IPS-18a (cell line): ENCODE measurements at regions not wholly inside any gene's neighbourhood (a gene's known extent, or its start where the extent isn't known, plus 50 kb on each side); places are given as distances from the start of the nearest gene placed in this dataset.

Experiments
- H3K27ac ChIP-seq: one replicate; pipeline ENCODE4 v1.5.1; 2013; ENCODE audit warnings: low read length
- H3K27me3 ChIP-seq: one replicate; pipeline ENCODE4 v1.6.1; 2013; ENCODE audit warnings: mild to moderate bottlenecking, low read length; ENCODE audit not compliant: control insufficient read depth, insufficient read depth
- H3K36me3 ChIP-seq: one replicate; pipeline ENCODE4 v1.6.1; 2013; ENCODE audit warnings: low read depth, low read length; ENCODE audit not compliant: control insufficient read depth
- H3K4me1 ChIP-seq: one replicate; pipeline ENCODE4 v1.6.1; 2013; ENCODE audit warnings: low read depth, low read length; ENCODE audit not compliant: control insufficient read depth
- H3K4me3 ChIP-seq: one replicate; pipeline ENCODE4 v1.5.1; 2013; ENCODE audit warnings: low read length
- H3K9ac ChIP-seq: one replicate; pipeline ENCODE4 v1.6.1; 2013; ENCODE audit warnings: mild to moderate bottlenecking, low read length, moderate library complexity
- H3K9me3 ChIP-seq: one replicate; pipeline ENCODE4 v1.6.1; 2013; ENCODE audit warnings: low read depth, low read length; ENCODE audit not compliant: control insufficient read depth

DNA sequence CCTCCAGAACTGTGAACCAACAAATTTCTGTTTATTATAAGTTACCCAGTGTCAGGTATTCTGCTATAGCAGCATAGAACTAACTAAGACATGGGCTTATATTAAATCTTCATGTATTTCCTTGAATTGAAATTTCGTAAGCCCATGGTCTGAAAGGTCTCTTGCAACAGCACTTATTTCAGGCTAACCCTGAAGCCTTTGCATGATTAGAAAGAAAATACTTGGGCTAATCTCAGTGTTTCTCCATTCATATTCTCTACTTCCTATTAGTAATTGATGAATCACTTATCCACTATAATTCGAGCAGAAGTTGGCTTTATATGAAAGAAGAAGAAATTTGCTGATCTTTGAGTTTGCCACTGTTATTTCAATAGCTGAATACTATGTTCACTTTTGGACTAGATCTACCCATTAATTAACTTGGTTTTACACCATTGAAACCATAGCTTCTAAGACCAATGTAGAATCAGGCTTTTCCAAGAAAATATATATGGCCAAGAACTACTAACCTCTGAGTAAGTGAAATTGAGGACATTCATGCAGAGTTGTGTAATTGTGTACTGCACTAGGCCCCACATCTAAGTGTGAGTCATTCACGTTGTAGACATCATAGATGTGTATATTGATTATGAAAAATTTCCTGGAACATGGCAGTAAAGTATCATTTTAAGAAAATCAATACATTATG, 731.6 kb downstream of the SOCS6 start:
- peaks cover 40% of the 10 kb centered on the region for H3K9me3 ChIP-seq
- H3K27ac ChIP-seq, result no peak overlapping the region
- H3K4me3 ChIP-seq, result no peak overlapping the region
- H3K27me3 ChIP-seq, result no peaks in the 10 kb centered on the region
- H3K9ac ChIP-seq, result no peak overlapping the region
- H3K36me3 ChIP-seq, result no peaks in the 10 kb centered on the region
- H3K4me1 ChIP-seq, result no peaks in the 10 kb centered on the region

DNA sequence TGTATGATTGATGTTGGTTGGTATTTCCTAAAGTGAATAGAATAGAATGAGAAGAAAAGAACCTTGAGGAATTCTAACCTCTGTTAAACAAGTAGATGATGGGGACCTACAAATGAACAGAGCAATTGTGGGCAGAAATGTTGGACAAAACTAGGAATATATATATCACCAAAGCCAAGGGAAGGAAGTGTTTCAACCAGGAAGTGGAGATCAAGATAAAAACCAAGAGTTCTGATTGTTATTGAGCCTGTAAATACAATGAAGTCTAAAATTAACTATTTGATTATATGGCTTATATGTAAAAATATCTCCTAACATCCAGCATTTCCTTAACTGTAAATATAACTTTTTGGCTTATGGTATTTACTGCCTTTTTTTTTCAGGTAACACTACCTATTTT, 730.0 kb downstream of the SOCS6 start:
- Histone ChIP-seq H3K9me3 (peaks cover 38% of the 10 kb centered on the region), H3K36me3 (no peaks in the 10 kb centered on the region), H3K9ac (no peak overlapping the region), H3K27me3 (no peaks in the 10 kb centered on the region), H3K27ac (no peak overlapping the region), H3K4me1 (no peaks in the 10 kb centered on the region), H3K4me3 (no peak overlapping the region)

DNA sequence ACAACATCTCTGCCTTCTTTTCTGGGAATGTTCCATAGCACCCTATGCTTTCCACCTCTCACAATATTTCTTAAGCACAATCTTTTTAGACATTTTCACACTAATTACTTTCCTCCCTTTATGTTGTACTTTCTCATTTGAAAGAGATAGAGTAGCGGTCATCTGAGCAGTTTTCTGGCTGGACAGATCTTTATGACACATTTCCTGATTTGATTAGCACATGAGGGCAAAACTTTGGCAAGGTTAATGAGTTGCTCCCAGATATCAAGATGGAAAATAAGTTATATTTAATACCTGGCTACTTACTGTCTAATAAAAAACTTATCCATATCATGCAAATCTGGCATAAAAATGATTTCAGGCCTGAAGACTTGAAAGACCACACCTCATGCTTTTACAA, 723.9 kb downstream of the SOCS6 start:
- no peaks in the 10 kb centered on the region for H3K27me3 ChIP-seq
- no peak overlapping the region for H3K9ac ChIP-seq
- H3K4me3 ChIP-seq, result no peak overlapping the region
- peaks cover 41% of the 10 kb centered on the region for H3K9me3 ChIP-seq
- no peaks in the 10 kb centered on the region for H3K4me1 ChIP-seq
- H3K36me3 ChIP-seq, result no peaks in the 10 kb centered on the region
- no peak overlapping the region for H3K27ac ChIP-seq

- Histone ChIP-seq H3K9ac (no peak overlapping the region), H3K4me3 (no peak overlapping the region), H3K27ac (no peak overlapping the region), H3K9me3 (peaks cover 36% of the 10 kb centered on the region), H3K27me3 (no peaks in the 10 kb centered on the region), H3K36me3 (no peaks in the 10 kb centered on the region), H3K4me1 (no peaks in the 10 kb centered on the region)
These were observed 722.5 kb downstream of the SOCS6 start for GRCh38 chr18:71011389-71011788.

GRCh38 chr18:71008257-71008656, 719.4 kb downstream of the SOCS6 start:
- peaks cover 33% of the 10 kb centered on the region for H3K9me3 ChIP-seq
- no peaks in the 10 kb centered on the region for H3K4me1 ChIP-seq
- no peak overlapping the region for H3K9ac ChIP-seq
- no peak overlapping the region for H3K27ac ChIP-seq
- no peaks in the 10 kb centered on the region for H3K27me3 ChIP-seq
- no peaks in the 10 kb centered on the region for H3K36me3 ChIP-seq
- H3K4me3 ChIP-seq, result no peak overlapping the region

- Histone ChIP-seq H3K27me3 (no peaks in the 10 kb centered on the region), H3K9ac (no peak overlapping the region), H3K36me3 (no peaks in the 10 kb centered on the region), H3K4me1 (no peaks in the 10 kb centered on the region), H3K27ac (no peak overlapping the region), H3K9me3 (peaks cover 18% of the 10 kb centered on the region), H3K4me3 (no peak overlapping the region)
These were observed 712.8 kb downstream of the SOCS6 start for GRCh38 chr18:71001597-71001996.

- H3K9me3 ChIP-seq, result peaks cover 26% of the 10 kb centered on the region
- no peak overlapping the region for H3K9ac ChIP-seq
- H3K4me3 ChIP-seq, result no peak overlapping the region
- no peaks in the 10 kb centered on the region for H3K4me1 ChIP-seq
- no peaks in the 10 kb centered on the region for H3K36me3 ChIP-seq
- no peaks in the 10 kb centered on the region for H3K27me3 ChIP-seq
- H3K27ac ChIP-seq, result no peak overlapping the region
These were observed 709.6 kb downstream of the SOCS6 start for GRCh38 chr18:70998490-70998889.

DNA sequence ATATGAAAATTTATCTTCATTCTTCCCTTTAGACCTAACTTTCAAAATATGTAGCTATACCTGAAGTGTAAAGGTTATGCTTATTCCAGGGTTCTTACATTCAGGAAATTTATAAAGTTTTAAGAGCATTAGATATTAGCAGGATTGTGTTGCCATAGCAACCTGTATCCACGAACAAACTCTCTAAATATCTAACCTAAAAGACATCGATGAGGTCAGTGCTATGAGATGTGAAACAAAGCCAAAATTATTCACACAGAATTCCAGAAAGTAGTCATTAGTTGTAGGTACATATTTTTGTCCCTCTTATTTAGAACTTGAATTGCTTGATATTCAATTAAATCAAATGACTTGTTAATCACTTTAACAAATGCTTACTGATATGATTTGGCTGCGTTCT, 705.3 kb downstream of the SOCS6 start:
- no peak overlapping the region for H3K27ac ChIP-seq
- no peaks in the 10 kb centered on the region for H3K27me3 ChIP-seq
- no peaks in the 10 kb centered on the region for H3K36me3 ChIP-seq
- H3K9me3 ChIP-seq, result peaks cover 16% of the 10 kb centered on the region
- H3K4me3 ChIP-seq, result no peak overlapping the region
- no peak overlapping the region for H3K9ac ChIP-seq
- no peaks in the 10 kb centered on the region for H3K4me1 ChIP-seq

GRCh38 chr18:70991577-70991976, 702.7 kb downstream of the SOCS6 start:
- no peak overlapping the region for H3K4me3 ChIP-seq

GRCh38 chr18:70985948-70986347, 697.1 kb downstream of the SOCS6 start:
- no peaks in the 10 kb centered on the region for H3K36me3 ChIP-seq
- no peak overlapping the region for H3K9ac ChIP-seq
- H3K27me3 ChIP-seq, result no peaks in the 10 kb centered on the region
- no peak overlapping the region for H3K27ac ChIP-seq
- H3K4me1 ChIP-seq, result no peaks in the 10 kb centered on the region
- H3K4me3 ChIP-seq, result no peak overlapping the region
- peaks cover 38% of the 10 kb centered on the region for H3K9me3 ChIP-seq

More at GRCh38 chr18:70991577-70991976, 702.7 kb downstream of the SOCS6 start:
- H3K9me3 ChIP-seq, result peaks cover 19% of the 10 kb centered on the region
- H3K9ac ChIP-seq, result no peak overlapping the region
- no peak overlapping the region for H3K27ac ChIP-seq
- H3K4me1 ChIP-seq, result no peaks in the 10 kb centered on the region
- H3K27me3 ChIP-seq, result no peaks in the 10 kb centered on the region
- no peaks in the 10 kb centered on the region for H3K36me3 ChIP-seq

DNA sequence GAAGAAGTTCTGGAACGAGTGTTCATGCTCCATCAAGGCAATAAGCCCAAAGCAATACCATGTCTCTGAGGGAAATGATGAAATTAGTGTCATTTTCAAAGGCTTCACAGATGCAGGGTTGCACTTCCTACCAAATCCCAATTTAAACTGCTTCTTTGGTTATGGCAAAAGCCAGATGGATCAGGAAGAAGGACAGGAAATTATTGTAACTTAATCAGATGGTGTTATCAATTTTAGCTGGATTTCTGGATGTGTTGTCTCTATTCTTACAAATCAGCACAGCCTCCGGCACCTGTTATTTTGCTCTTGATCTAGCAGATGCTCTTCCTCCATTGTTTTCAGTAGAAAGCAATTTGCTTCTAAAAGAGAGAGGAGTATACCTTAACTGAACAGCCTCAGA, 693.4 kb downstream of the SOCS6 start:
- Histone ChIP-seq H3K4me1 (no peaks in the 10 kb centered on the region), H3K4me3 (no peak overlapping the region), H3K27ac (no peak overlapping the region), H3K9me3 (peaks cover 43% of the 10 kb centered on the region), H3K9ac (no peak overlapping the region), H3K36me3 (no peaks in the 10 kb centered on the region), H3K27me3 (no peaks in the 10 kb centered on the region)

DNA sequence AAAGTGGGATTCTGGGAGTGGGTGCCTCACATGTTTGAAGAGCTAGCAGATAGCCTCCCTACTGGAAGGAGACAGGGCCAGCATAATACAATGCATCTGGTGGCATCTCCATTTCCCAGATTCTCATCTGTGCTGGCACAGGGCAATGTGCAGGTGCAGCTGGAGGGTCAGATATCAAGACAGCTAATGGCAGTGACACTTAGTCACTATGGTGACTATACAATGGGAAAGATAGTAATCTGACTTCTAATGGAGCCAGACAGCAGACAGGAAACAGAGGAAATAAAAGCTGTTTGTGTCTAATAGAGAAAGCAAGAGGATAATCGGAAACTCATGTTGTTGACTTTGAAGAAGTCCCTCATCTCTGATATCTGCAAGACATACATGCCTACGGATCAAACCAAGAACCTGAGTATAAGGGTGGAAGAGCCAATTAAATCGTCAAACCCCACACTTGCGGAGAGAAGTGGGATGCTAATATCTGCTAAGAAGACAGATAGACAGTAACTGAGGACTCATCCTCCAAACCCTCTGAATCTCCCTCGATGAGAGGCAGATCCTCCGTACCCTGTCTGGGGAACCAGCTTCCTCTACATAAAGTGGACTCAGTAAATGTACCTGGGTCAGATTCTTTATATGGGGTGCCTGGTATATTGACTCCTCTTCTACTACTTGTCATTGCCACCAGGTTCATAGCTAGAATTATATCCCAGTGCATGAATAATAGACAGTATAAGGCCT, 692.7 kb downstream of the SOCS6 start:
- no peak overlapping the region for H3K9ac ChIP-seq
- peaks cover 37% of the 10 kb centered on the region for H3K9me3 ChIP-seq
- no peak overlapping the region for H3K27ac ChIP-seq
- H3K4me1 ChIP-seq, result no peaks in the 10 kb centered on the region
- no peaks in the 10 kb centered on the region for H3K36me3 ChIP-seq
- H3K27me3 ChIP-seq, result no peaks in the 10 kb centered on the region
- no peak overlapping the region for H3K4me3 ChIP-seq
